ENCODE measurements at regions not wholly inside any gene's neighbourhood (a gene's known extent, or its start where the extent isn't known, plus 50 kb on each side); places are given as distances from the start of the nearest gene placed in this dataset.

- TF ChIP-seq CTCF (conservative IDR thresholded peaks at IDR 0.05; ENCODE audit: low read length), result no peak
- no peak for TF ChIP-seq EZH2phosphoT487 (IDR thresholded peaks at IDR 0.05; ENCODE audit: borderline replicate concordance, low read depth, low read length)
Measured at GRCh38 chr1:81407000-81407821, 393.5 kb upstream of the ADGRL2 start.
